HL-60 (cell line): ENCODE measurements at regions not wholly inside any gene's neighbourhood (a gene's known extent, or its start where the extent isn't known, plus 50 kb on each side); places are given as distances from the start of the nearest gene placed in this dataset.

Source experiments
- DNase-seq, 2 experiments: peaks; one replicate each; pipeline ENCODE4 v3.0.0-alpha.2; 2010 to 2020; ENCODE audit warnings: low read depth in 1 of 2, low spot score in 1 of 2
- H3K27ac ChIP-seq: fragments of 250-450 bp; sonication (Bioruptor Pico); replicated peaks from 2 replicates; pipeline ENCODE4 v1.5.1; 2020; ENCODE audit warnings: mild to moderate bottlenecking, moderate library complexity
- H3K27me3 ChIP-seq: fragments of 250-450 bp; sonication (Bioruptor Pico); 2 replicates; pipeline ENCODE4 v1.5.1; 2021; ENCODE audit warnings: mild to moderate bottlenecking, moderate library complexity; ENCODE audit not compliant: insufficient read depth, poor library complexity, severe bottlenecking
- H3K4me3 ChIP-seq: replicated peaks from 2 replicates; pipeline ENCODE4 v1.5.1; 2011; ENCODE audit warnings: mild to moderate bottlenecking, control low read depth, low read length; ENCODE audit not compliant: insufficient read depth
- GABPA ChIP-seq: IDR thresholded peaks from 2 replicates; pipeline ENCODE4 v1.6.1; 2012; ENCODE audit warnings: low read depth
- POLR2AphosphoS5 ChIP-seq: IDR thresholded peaks from 2 replicates; pipeline ENCODE4 v1.6.1; 2012; ENCODE audit warnings: low read depth
- SPI1 ChIP-seq: IDR thresholded peaks from 2 replicates; pipeline ENCODE4 v1.6.1; 2012; ENCODE audit warnings: low read depth, mild to moderate bottlenecking, borderline replicate concordance
- TF ChIP-seq, protein P1 (sequence below): IDR thresholded peaks from 2 replicates; pipeline ENCODE4 v1.6.1; 2012; ENCODE audit warnings: low read depth; ENCODE audit not compliant: insufficient replicate concordance
- TF ChIP-seq, protein P2 (sequence below): IDR thresholded peaks from one replicate; pipeline ENCODE4 v1.5.1; 2011; ENCODE audit warnings: low read length, control low read depth, inconsistent platforms; ENCODE audit not compliant: insufficient read depth

DNA sequence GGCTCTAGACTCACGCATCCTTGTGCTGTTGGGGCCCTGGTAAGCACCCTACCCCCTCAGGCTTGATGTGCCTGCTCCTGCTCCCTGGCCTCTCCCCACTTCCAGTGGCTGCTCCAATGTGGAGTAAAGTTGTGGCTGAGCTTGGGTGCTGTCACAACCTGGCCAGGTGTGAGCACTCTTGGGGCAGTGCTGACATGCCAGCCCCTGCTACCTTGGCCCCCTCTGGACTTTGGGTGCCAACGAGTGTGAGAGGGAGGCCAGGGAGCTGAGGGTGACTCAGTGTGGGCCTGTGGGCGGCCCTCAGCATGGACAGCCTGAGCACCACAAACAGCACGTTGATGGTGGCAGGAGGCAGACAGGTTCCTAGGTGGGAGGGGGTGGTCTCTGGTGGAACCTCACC, 870.2 kb upstream of the C9orf72 start:
- Histone ChIP-seq H3K27me3 (no peaks in the 10 kb centered on the region), H3K4me3 (no peak overlapping the region), H3K27ac (no peak overlapping the region)
- TF ChIP-seq, protein P1, sequence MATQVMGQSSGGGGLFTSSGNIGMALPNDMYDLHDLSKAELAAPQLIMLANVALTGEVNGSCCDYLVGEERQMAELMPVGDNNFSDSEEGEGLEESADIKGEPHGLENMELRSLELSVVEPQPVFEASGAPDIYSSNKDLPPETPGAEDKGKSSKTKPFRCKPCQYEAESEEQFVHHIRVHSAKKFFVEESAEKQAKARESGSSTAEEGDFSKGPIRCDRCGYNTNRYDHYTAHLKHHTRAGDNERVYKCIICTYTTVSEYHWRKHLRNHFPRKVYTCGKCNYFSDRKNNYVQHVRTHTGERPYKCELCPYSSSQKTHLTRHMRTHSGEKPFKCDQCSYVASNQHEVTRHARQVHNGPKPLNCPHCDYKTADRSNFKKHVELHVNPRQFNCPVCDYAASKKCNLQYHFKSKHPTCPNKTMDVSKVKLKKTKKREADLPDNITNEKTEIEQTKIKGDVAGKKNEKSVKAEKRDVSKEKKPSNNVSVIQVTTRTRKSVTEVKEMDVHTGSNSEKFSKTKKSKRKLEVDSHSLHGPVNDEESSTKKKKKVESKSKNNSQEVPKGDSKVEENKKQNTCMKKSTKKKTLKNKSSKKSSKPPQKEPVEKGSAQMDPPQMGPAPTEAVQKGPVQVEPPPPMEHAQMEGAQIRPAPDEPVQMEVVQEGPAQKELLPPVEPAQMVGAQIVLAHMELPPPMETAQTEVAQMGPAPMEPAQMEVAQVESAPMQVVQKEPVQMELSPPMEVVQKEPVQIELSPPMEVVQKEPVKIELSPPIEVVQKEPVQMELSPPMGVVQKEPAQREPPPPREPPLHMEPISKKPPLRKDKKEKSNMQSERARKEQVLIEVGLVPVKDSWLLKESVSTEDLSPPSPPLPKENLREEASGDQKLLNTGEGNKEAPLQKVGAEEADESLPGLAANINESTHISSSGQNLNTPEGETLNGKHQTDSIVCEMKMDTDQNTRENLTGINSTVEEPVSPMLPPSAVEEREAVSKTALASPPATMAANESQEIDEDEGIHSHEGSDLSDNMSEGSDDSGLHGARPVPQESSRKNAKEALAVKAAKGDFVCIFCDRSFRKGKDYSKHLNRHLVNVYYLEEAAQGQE: no peak
- TF ChIP-seq GABPA (no peak), POLR2AphosphoS5 (no peak), SPI1 (no peak)
- TF ChIP-seq, protein P2, sequence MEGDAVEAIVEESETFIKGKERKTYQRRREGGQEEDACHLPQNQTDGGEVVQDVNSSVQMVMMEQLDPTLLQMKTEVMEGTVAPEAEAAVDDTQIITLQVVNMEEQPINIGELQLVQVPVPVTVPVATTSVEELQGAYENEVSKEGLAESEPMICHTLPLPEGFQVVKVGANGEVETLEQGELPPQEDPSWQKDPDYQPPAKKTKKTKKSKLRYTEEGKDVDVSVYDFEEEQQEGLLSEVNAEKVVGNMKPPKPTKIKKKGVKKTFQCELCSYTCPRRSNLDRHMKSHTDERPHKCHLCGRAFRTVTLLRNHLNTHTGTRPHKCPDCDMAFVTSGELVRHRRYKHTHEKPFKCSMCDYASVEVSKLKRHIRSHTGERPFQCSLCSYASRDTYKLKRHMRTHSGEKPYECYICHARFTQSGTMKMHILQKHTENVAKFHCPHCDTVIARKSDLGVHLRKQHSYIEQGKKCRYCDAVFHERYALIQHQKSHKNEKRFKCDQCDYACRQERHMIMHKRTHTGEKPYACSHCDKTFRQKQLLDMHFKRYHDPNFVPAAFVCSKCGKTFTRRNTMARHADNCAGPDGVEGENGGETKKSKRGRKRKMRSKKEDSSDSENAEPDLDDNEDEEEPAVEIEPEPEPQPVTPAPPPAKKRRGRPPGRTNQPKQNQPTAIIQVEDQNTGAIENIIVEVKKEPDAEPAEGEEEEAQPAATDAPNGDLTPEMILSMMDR: no peak
- no peak for DNase-seq

DNA sequence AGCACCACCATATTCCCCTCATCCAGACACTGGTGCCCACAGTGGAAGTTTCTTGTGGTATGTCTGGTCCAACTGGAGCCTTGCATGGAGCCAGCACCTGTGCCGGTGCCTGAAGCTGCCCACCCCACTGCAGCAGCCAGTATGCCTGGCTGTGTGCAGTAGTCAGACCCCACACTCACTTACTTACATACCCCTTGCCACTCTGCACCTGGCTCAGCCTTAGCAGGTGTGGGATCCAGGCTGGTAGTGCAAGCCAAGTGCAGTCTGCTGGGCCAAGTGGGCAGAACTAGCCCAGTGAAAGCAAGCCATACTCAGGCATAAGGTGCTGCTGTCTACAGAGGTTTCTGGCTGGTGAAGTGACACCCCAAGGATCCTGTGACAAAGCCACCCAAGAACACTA, 871.4 kb upstream of the C9orf72 start:
- no peak for TF ChIP-seq POLR2AphosphoS5
- TF ChIP-seq, protein P1: no peak
- TF ChIP-seq SPI1: no peak
- TF ChIP-seq, protein P2: no peak

DNA sequence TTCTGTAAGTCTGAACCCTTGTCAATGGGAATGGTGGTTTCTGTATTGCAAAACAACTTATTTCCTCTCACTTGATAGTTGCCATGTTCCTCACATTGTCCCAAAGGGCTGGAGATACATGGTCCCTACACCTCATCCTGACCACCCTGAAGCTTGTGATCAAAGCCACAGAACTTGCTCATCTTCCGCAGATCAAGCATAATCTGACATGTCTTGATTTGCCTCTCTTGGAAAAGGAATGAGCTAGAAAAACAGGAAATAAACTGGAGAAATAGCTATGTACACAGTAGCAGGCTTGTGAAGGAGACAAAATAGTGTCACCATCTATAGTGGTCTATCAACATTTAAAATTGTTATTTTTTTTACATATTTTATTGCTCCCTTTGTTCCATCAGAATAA, 871.9 kb upstream of the C9orf72 start:
- TF ChIP-seq POLR2AphosphoS5 (no peak), GABPA (no peak), SPI1 (no peak)
- TF ChIP-seq, protein P1: no peak
- TF ChIP-seq, protein P2: no peak
- no peak overlapping the region for H3K27ac ChIP-seq
- no peak for DNase-seq
- no peak overlapping the region for H3K4me3 ChIP-seq
- H3K27me3 ChIP-seq: no peaks in the 10 kb centered on the region

More for the DNA sequence above, 871.4 kb upstream of the C9orf72 start:
- Histone ChIP-seq H3K27ac (no peak overlapping the region), H3K27me3 (no peaks in the 10 kb centered on the region), H3K4me3 (no peak overlapping the region)
- DNase-seq: no peak
